Hippocampal formation (tissue), 2 donors: ENCODE measurements at regions not wholly inside any gene's neighbourhood (a gene's known extent, or its start where the extent isn't known, plus 50 kb on each side); places are given as distances from the start of the nearest gene placed in this dataset.

Experiments used
- DNase-seq, 2 donors: peaks; one replicate each; lab custom pipeline; 2025; lab: John Stamatoyannopoulos, UW

DNA sequence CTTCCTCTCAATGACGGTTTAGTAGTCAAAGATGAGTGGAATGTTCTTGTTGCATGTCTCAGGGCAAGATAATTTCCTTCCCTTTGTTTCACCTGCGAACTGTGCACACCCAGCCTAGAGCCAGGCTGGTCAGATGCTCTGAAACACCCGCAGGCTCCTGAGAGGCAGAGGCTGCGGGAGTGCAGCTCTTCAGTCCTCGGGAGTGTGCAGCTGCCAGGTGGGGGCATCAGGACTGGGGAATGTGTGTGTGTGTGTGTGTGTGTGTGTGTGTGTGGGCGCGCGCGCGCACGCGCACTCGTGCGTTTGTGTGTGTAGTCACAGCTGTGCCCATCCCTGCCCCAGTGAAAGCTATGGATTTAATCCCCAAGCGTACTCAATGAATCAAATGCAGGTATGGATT lies 136.2 kb upstream of the NTM start:
- no peak for DNase-seq

- DNase-seq = no peak
These were observed 134.8 kb upstream of the NTM start for GRCh38 chr11:131235328-131236298.

- DNase-seq = no peak
These were observed 130.0 kb upstream of the NTM start for GRCh38 chr11:131240421-131240820.

DNA sequence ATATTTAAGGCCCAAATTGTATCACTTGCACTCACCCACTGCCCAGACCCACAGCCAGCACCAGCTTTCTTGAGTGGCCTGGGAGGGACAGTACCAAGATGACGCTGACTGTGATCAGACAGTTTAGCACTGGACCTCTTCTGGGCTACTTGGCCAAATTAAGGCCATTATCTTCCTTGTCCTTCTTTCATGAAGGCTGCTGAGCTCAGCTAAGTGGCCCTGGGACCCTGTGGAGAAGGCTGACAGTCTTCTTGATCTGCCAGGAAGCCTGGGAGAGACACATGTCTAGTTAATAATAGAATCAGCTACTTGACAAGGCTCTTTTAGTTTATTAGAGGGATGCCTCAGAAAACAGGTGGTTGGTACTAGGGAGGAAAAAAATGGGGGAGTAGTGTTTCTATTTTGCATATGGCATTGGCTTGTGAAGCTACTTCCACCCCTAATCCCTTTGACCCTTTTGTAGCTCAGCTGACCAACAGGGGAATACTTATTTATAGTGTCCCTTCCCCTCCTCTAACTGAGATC lies 127.9 kb upstream of the NTM start:
- DNase-seq = no peak

- peak in 1 of 2 donors; percentile 14 for DNase-seq
These were observed 124.3 kb upstream of the NTM start for GRCh38 chr11:131246156-131246555.

GRCh38 chr11:131246663-131247062 lies 123.8 kb upstream of the NTM start:
- DNase-seq = peak; percentile 64 to 69

- no peak for DNase-seq
These were observed 121.8 kb upstream of the NTM start for GRCh38 chr11:131248588-131248987.

GRCh38 chr11:131253142-131253655 lies 117.2 kb upstream of the NTM start:
- DNase-seq = no peak

DNA sequence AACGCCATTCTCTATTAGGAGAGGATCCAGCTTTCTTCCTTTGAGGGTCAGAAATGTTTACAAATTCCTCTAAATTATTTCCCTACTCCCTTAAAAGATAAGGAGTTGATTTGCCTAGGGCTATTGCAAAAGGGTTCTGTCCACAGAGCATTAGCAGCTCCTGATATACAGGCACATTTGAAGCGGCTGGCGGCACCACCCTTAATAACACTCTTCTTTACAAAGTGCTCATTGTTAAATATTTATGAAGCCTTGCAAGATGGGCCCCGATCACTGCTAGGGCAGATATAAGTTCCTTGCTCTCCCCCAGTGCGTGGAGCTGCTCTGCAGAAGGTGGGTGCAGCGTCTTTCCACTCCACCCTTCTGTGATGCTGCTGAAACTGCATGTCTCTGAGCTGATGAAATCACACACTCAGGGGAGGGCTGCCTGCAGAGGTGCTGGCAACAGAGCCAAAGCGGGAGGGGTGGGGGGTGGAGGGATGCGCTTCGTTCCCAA lies 116.7 kb upstream of the NTM start:
- peak in 1 of 2 donors; percentile 28 for DNase-seq

GRCh38 chr11:131254254-131254653 lies 116.2 kb upstream of the NTM start:
- DNase-seq = no peak

DNA sequence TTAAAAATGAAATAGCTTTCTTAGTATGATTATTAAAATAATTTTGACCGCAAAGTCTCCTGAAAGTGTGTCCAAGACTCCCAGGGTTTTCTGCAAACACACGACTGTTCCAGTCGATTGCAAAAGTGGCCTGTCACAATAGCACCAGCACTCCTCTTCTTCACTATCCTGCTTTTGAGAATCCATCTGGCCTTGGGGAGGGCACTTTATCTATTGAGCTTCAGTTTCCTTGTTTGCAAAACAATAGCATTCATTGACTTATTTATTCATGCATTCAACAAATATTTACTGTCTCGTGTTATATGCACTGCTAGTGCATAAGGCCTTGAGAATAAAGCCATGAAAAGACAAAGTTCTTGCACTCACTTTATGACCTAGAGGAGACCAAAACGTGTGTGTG lies 96.2 kb upstream of the NTM start:
- peak in 1 of 2 donors; percentile 56 for DNase-seq

GRCh38 chr11:131275580-131275979 lies 94.8 kb upstream of the NTM start:
- peak in 1 of 2 donors; percentile 53 for DNase-seq

GRCh38 chr11:131278472-131278871 lies 91.9 kb upstream of the NTM start:
- DNase-seq = peak; percentile 72 to 91

GRCh38 chr11:131279654-131280384 lies 90.6 kb upstream of the NTM start:
- no peak for DNase-seq

- DNase-seq = no peak
These were observed 89.1 kb upstream of the NTM start for GRCh38 chr11:131281316-131281715.

DNA sequence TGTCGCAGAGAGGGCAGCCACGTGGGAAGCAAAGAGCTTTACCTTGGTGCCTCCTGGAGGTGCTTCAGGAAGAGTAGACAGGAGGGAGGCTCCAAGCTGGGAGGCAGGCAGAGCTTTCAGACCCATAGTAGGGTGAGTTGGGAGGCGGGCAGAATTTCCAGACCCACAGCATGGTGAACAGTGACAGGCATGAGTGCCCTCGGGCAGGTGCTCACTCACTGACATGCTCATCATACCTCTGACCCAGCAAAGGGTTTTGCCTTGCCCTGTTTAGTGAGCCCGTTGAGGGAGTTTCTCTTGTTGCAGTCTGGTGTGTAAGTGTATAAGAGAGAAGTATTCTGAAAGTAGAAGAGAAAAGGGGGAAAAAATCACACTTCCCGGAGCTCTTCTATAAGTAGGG lies 86.4 kb upstream of the NTM start:
- no peak for DNase-seq

GRCh38 chr11:131288521-131289091 lies 81.8 kb upstream of the NTM start:
- DNase-seq = no peak

GRCh38 chr11:131290185-131290584 lies 80.2 kb upstream of the NTM start:
- DNase-seq = no peak

DNA sequence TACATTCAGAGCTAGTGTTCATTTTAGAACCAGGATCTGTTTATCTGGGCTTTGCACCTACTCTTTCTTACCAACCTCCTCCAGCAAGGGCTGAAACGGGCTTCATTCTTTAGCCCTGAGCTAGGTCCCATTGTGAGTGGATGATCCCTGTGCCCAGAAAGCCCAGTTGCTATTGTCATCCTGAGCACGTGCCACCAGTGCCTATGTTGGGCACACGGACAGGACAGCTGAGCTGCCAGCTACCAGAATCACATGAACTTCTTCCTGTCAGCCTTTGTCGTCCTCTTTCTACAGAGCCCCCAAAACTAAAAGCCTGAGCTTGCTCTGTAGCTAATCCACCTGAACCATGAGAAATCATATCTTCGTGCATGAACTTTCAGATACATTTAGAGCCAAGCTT lies 74.4 kb upstream of the NTM start:
- DNase-seq = peak; percentile 23 to 48

GRCh38 chr11:131297441-131297840 lies 73.0 kb upstream of the NTM start:
- DNase-seq = no peak

- no peak for DNase-seq
These were observed 70.6 kb upstream of the NTM start for GRCh38 chr11:131299598-131300438.
